H1 (cell line): ENCODE measurements at regions not wholly inside any gene's neighbourhood (a gene's known extent, or its start where the extent isn't known, plus 50 kb on each side); places are given as distances from the start of the nearest gene placed in this dataset.

Experiments
- CTCF ChIA-PET: fragments of 300-600 bp; sonication (Branson Sonifier 250); formaldehyde crosslinking; loops from one replicate; lab custom pipeline; 2021; ENCODE audit not compliant: partially characterized antibody; lab: Charles Lee
- POLR2A ChIA-PET: fragments of 300-600 bp; sonication (Branson Sonifier 250); formaldehyde crosslinking; loops from one replicate; lab custom pipeline; 2021; ENCODE audit warnings: inconsistent platforms; ENCODE audit not compliant: partially characterized antibody; lab: Charles Lee
- DNase-seq, 2 experiments: peaks; one replicate each; pipeline versions ENCODE4 v3.0.0 to v3.0.0-alpha.2; 2010 to 2022; ENCODE audit warnings: low spot score in 2 of 2, low read depth in 1 of 2, mixed read lengths in 1 of 2
- FAIRE-seq: peaks from 2 replicates; lab custom pipeline; 2011; peaks lifted over from hg19 to GRCh38; lab: Jason Lieb, UNC
- H2AFZ ChIP-seq: 2 replicates; pipeline ENCODE4 v1.8.1; 2012; ENCODE audit warnings: low read length, inconsistent platforms
- H2AK5ac ChIP-seq: 2 replicates; pipeline ENCODE4 v1.6.1; 2013; ENCODE audit warnings: low read depth, low read length
- H2BK120ac ChIP-seq: replicated peaks from 2 replicates; pipeline ENCODE3; 2013; ENCODE audit warnings: low read depth, low read length, inconsistent platforms
- H2BK12ac ChIP-seq: 2 replicates; pipeline ENCODE4 v1.6.1; 2013; ENCODE audit warnings: low read depth, low read length
- H2BK15ac ChIP-seq: 2 replicates; pipeline ENCODE4 v1.6.1; 2013; ENCODE audit warnings: low read length
- H2BK20ac ChIP-seq: 2 replicates; pipeline ENCODE4 v1.6.1; 2013; ENCODE audit warnings: low read length
- H2BK5ac ChIP-seq: 2 replicates; pipeline ENCODE4 v1.6.1; 2013; ENCODE audit warnings: low read depth, low read length
- H3K14ac ChIP-seq: 2 replicates; pipeline ENCODE4 v1.6.1; 2013; ENCODE audit warnings: inconsistent platforms; ENCODE audit not compliant: insufficient read length
- H3K18ac ChIP-seq: 2 replicates; pipeline ENCODE4 v1.6.1; 2013; ENCODE audit warnings: low read length; ENCODE audit errors: extremely low read depth
- H3K23ac ChIP-seq: 2 replicates; pipeline ENCODE4 v1.6.1; 2013; ENCODE audit warnings: inconsistent platforms; ENCODE audit not compliant: insufficient read length
- H3K23me2 ChIP-seq: 2 replicates; pipeline ENCODE4 v1.6.1; 2013; ENCODE audit warnings: low read depth, low read length
- H3K27ac ChIP-seq: 2 replicates; pipeline ENCODE4 v1.6.1; 2011; ENCODE audit warnings: low read depth, low read length, inconsistent platforms
- H3K27me3 ChIP-seq, 4 experiments: replicated peaks in 1 of 4; 1 replicate in 1 of 4; 2 replicates in 3 of 4; pipeline versions ENCODE4 v1.6.1 to v1.8.1; 2011 to 2013; ENCODE audit warnings: low read length in 3 of 4, mild to moderate bottlenecking in 3 of 4, inconsistent platforms in 2 of 4, mixed read lengths in 2 of 4, moderate library complexity in 1 of 4; ENCODE audit not compliant: control insufficient read depth in 3 of 4, insufficient read depth in 3 of 4; ENCODE audit errors: extremely low read depth in 1 of 4
- H3K36me3 ChIP-seq, 4 experiments: 2 replicates each; pipeline versions ENCODE4 v1.6.1 to v1.8.1; 2011 to 2013; ENCODE audit warnings: mild to moderate bottlenecking in 4 of 4, low read length in 3 of 4, moderate library complexity in 2 of 4, control low read depth in 1 of 4, inconsistent platforms in 1 of 4; ENCODE audit not compliant: insufficient read depth in 4 of 4, control insufficient read depth in 2 of 4
- H3K4ac ChIP-seq: replicated peaks from 2 replicates; pipeline ENCODE3; 2013; ENCODE audit warnings: low read length, low read depth, mixed read lengths, inconsistent platforms; ENCODE audit not compliant: insufficient read length
- H3K4me1 ChIP-seq, 4 experiments: replicated peaks in 1 of 4; 1 replicate in 1 of 4; 2 replicates in 3 of 4; pipeline versions ENCODE4 v1.6.1 to v1.8.1; 2011 to 2013; ENCODE audit warnings: low read length in 3 of 4, inconsistent platforms in 2 of 4, mixed read lengths in 1 of 4; ENCODE audit not compliant: insufficient read depth in 4 of 4, control insufficient read depth in 3 of 4
- H3K4me2 ChIP-seq, 2 experiments: 2 replicates each; pipeline versions ENCODE4 v1.6.1 to v1.8.1; 2011 to 2013; ENCODE audit warnings: low read depth in 2 of 2, low read length in 2 of 2, control low read depth in 1 of 2, inconsistent platforms in 1 of 2, mild to moderate bottlenecking in 1 of 2; ENCODE audit not compliant: insufficient read depth in 1 of 2
- H3K4me3 ChIP-seq, 4 experiments: fragments of 200-600, 300-600 bp in 1 of 4; sonication (generic), shearing (Covaris generic), sonication (Bioruptor Twin) in 1 of 4; 2 replicates each; pipeline versions ENCODE4 v1.5.1 to v1.8.1; 2011 to 2016; ENCODE audit warnings: low read length in 4 of 4, low read depth in 3 of 4, control low read depth in 2 of 4, inconsistent platforms in 2 of 4, mild to moderate bottlenecking in 2 of 4, mixed read lengths in 1 of 4, moderate library complexity in 1 of 4; ENCODE audit not compliant: insufficient read depth in 2 of 4; ENCODE audit errors: extremely low read depth in 1 of 4
- H3K56ac ChIP-seq: replicated peaks from 2 replicates; pipeline ENCODE3; 2013; ENCODE audit warnings: low read depth, mild to moderate bottlenecking, mixed read lengths, low read length, inconsistent platforms; ENCODE audit not compliant: insufficient read length
- H3K79me1 ChIP-seq: 2 replicates; pipeline ENCODE4 v1.6.1; 2013; ENCODE audit warnings: low read depth, low read length, control low read depth
- H3K79me2 ChIP-seq, 2 experiments: 2 replicates each; pipeline versions ENCODE4 v1.6.1 to v1.8.1; 2012 to 2013; ENCODE audit warnings: low read length in 2 of 2, mild to moderate bottlenecking in 2 of 2, inconsistent platforms in 1 of 2; ENCODE audit not compliant: insufficient read depth in 2 of 2, control insufficient read depth in 1 of 2
- H3K9ac ChIP-seq, 4 experiments: replicated peaks in 1 of 4; 1 replicate in 1 of 4; 2 replicates in 3 of 4; pipeline versions ENCODE4 v1.6.1 to v1.8.1; 2011 to 2013; ENCODE audit warnings: low read depth in 3 of 4, low read length in 3 of 4, control low read depth in 2 of 4, mild to moderate bottlenecking in 2 of 4, moderate library complexity in 2 of 4, inconsistent platforms in 1 of 4; ENCODE audit errors: extremely low read depth in 1 of 4
- H3K9me3 ChIP-seq, 2 experiments: 2 replicates each; pipeline versions ENCODE4 v1.6.1 to v1.8.1; 2012 to 2013; ENCODE audit warnings: mild to moderate bottlenecking in 2 of 2, moderate library complexity in 2 of 2, control low read depth in 1 of 2, inconsistent platforms in 1 of 2, low read depth in 1 of 2, low read length in 1 of 2, mixed read lengths in 1 of 2; ENCODE audit not compliant: insufficient read depth in 2 of 2
- H4K20me1 ChIP-seq, 2 experiments: replicated peaks in 1 of 2; 2 replicates each; pipeline versions ENCODE3 to v1.8.1; 2011 to 2013; ENCODE audit warnings: inconsistent platforms in 2 of 2, low read length in 2 of 2, mild to moderate bottlenecking in 1 of 2; ENCODE audit not compliant: insufficient read depth in 2 of 2, control insufficient read depth in 1 of 2
- H4K5ac ChIP-seq: 2 replicates; pipeline ENCODE4 v1.6.1; 2013; ENCODE audit warnings: low read length, low read depth, mixed read lengths, inconsistent platforms; ENCODE audit not compliant: insufficient read length
- H4K8ac ChIP-seq: 2 replicates; pipeline ENCODE4 v1.8.0; 2013; ENCODE audit warnings: mild to moderate bottlenecking, moderate library complexity, low read length, inconsistent platforms; ENCODE audit not compliant: insufficient read depth; ENCODE audit errors: extremely low read depth
- H4K91ac ChIP-seq: replicated peaks from 2 replicates; pipeline ENCODE3; 2013; ENCODE audit warnings: low read length, mixed read lengths, inconsistent platforms; ENCODE audit not compliant: insufficient read length
- CHD1 ChIP-seq: IDR thresholded peaks from 2 replicates; pipeline ENCODE4 v1.6.1; 2012; ENCODE audit warnings: low read depth, low read length, improper control_type of control experiment
- WGBS, 2 experiments: shearing (Covaris generic) in 1 of 2; methylation state at CpG; one replicate each; pipeline versions ENCODE4 v1.1.6 to v1.1.7; 2013 to 2015; ENCODE audit warnings: low lambda C conversion rate in 2 of 2, mixed read lengths in 2 of 2, inconsistent platforms in 1 of 2, low coverage in 1 of 2, missing lambda C conversion rate in 1 of 2; ENCODE audit not compliant: insufficient replicate concordance in 2 of 2, insufficient coverage in 1 of 2, insufficient read length in 1 of 2; ENCODE audit errors: extremely low coverage in 1 of 2, missing lambda C conversion rate in 1 of 2; 5-methylcytosine and 5-hydroxymethylcytosine counted together

- Histone ChIP-seq H2BK5ac (no peak overlapping the region), H3K27ac (no peak overlapping the region), H4K20me1 (no peaks in the 10 kb centered on the region), H2BK15ac (no peak overlapping the region), H3K14ac (no peak overlapping the region), H3K79me1 (no peaks in the 10 kb centered on the region), H3K27me3 (no peaks in the 10 kb centered on the region), H2BK12ac (no peak overlapping the region), H3K23ac (no peak overlapping the region), H3K23me2 (no peaks in the 10 kb centered on the region), H3K18ac (no peak overlapping the region), H3K56ac (no peak overlapping the region), H3K9ac (no peak overlapping the region), H3K4me3 (no peak overlapping the region), H3K4ac (no peak overlapping the region), H2BK20ac (no peak overlapping the region), H4K5ac (no peak overlapping the region), H3K79me2 (no peaks in the 10 kb centered on the region), H4K91ac (no peak overlapping the region), H2BK120ac (no peak overlapping the region), H2AFZ (no peak overlapping the region), H3K9me3 (peaks cover 0 to 4% of the 10 kb centered on the region in 2 experiments; a peak in 1 of 4 replicates), H3K4me1 (no peaks in the 10 kb centered on the region), H3K36me3 (no peaks in the 10 kb centered on the region), H4K8ac (no peak overlapping the region), H3K4me2 (no peak overlapping the region), H2AK5ac (no peak overlapping the region)
- no peak for DNase-seq
- no peak for FAIRE-seq
- WGBS, 2 experiments, result 97% methylated on average over 2 of the region's 2 CpGs; no CpG with 5 or more reads in 1 of the 2 experiments
- ChIA-PET CTCF (no interaction called here), POLR2A (no interaction called here)
- no peak for TF ChIP-seq CHD1
Measured at GRCh38 chr12:91998316-91998715, 147.3 kb downstream of the BTG1 start.
